ENCODE measurements at regions not wholly inside any gene's neighbourhood (a gene's known extent, or its start where the extent isn't known, plus 50 kb on each side); places are given as distances from the start of the nearest gene placed in this dataset.

GRCh38 chr1:82829527-82829926 is 1028.8 kb downstream of the ADGRL2 start:
- no peaks in the 10 kb centered on the region for H3K27me3 ChIP-seq
- H3K4me3 ChIP-seq = no peak overlapping the region
- ATAC-seq (no peak), DNase-seq (no peak)
- H3K36me3 ChIP-seq = no peaks in the 10 kb centered on the region
- intact Hi-C loops (cut with DNase I) = no loop called here
- TF ChIP-seq CTCF (IDR thresholded peaks at IDR 0.05) = no peak
- H3K27ac ChIP-seq = no peak overlapping the region
- no peaks in the 10 kb centered on the region for H3K4me1 ChIP-seq
- H3K9me3 ChIP-seq = no peaks in the 10 kb centered on the region

- Histone ChIP-seq H3K27ac (no peak overlapping the region), H3K4me1 (no peaks in the 10 kb centered on the region), H3K27me3 (no peaks in the 10 kb centered on the region), H3K9me3 (no peaks in the 10 kb centered on the region), H3K4me3 (no peak overlapping the region), H3K36me3 (no peaks in the 10 kb centered on the region)
- TF ChIP-seq CTCF (IDR thresholded peaks at IDR 0.05) = no peak
- intact Hi-C loops (cut with DNase I) = no loop called here
- ATAC-seq (no peak), DNase-seq (peak in 1 of 4 donors; percentile 26)
These were observed 1023.1 kb downstream of the ADGRL2 start for GRCh38 chr1:82823876-82824275.

- ATAC-seq (no peak), DNase-seq (no peak)
- intact Hi-C loops (cut with DNase I) = no loop called here
- H3K9me3 ChIP-seq = no peaks in the 10 kb centered on the region
- no peaks in the 10 kb centered on the region for H3K36me3 ChIP-seq
- no peaks in the 10 kb centered on the region for H3K4me1 ChIP-seq
- H3K27ac ChIP-seq = no peak overlapping the region
- no peaks in the 10 kb centered on the region for H3K27me3 ChIP-seq
- no peak overlapping the region for H3K4me3 ChIP-seq
- TF ChIP-seq CTCF (IDR thresholded peaks at IDR 0.05) = no peak
These were observed 1020.1 kb downstream of the ADGRL2 start for GRCh38 chr1:82820816-82821215.

GRCh38 chr1:82819234-82819633 is 1018.5 kb downstream of the ADGRL2 start:
- Histone ChIP-seq H3K4me3 (no peak overlapping the region), H3K27ac (no peak overlapping the region), H3K9me3 (no peaks in the 10 kb centered on the region), H3K27me3 (no peaks in the 10 kb centered on the region), H3K4me1 (no peaks in the 10 kb centered on the region), H3K36me3 (no peaks in the 10 kb centered on the region)
- DNase-seq (no peak), ATAC-seq (no peak)
- intact Hi-C loops (cut with DNase I) = no loop called here
- no peak for TF ChIP-seq CTCF (IDR thresholded peaks at IDR 0.05)

- no peak for DNase-seq
- TF ChIP-seq CTCF (IDR thresholded peaks at IDR 0.05) = no peak
- intact Hi-C loops (cut with DNase I) = no loop called here
- Histone ChIP-seq H3K9me3 (no peaks in the 10 kb centered on the region), H3K27me3 (no peaks in the 10 kb centered on the region), H3K36me3 (no peaks in the 10 kb centered on the region), H3K27ac (no peak overlapping the region), H3K4me1 (no peaks in the 10 kb centered on the region), H3K4me3 (no peak overlapping the region)
- ATAC-seq = no peak
These were observed 1017.9 kb downstream of the ADGRL2 start for GRCh38 chr1:82818586-82818985.

All from left lung (tissue), 4 donors.